ENCODE measurements at regions not wholly inside any gene's neighbourhood (a gene's known extent, or its start where the extent isn't known, plus 50 kb on each side); places are given as distances from the start of the nearest gene placed in this dataset.

DNA sequence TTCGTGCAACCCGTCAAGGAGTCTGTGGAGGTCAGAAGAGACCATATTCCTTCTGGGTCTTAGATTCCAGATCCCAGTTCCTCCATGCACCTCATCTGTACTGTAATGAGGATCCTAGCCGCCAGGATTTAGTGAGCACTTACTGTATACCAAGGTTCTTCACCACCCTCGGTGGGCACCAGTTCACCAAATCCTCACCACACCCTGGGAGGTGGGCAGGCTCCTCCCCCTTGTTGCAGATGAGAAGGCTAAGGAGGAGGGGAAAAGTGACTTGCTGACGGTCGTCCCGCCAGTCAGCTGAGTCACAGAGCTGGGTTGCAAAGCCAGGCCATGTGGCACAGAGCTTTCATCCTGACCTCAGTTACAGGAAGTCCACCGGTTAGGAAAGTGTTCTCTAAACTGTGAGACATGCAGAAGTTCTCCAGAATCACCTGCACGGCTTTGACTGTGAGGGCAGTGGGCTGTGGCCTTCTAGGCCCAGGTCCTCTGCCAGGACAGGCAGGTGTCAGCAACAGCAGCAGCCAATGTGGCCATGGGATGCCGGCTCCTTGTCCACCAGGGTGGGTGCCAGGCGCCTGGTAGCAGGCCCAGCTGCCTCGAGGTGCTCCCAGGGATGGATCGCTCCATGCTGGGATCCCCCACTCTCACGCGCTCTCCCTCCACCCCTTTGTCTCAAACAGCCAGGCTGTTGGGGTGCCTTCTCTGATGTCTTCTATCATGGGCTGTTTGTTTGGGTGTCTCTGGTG, 240.3 kb upstream of the GSE1 start:
- Mint-ChIP-seq H3K36me3 (ENCODE audit: insufficient read depth) (no peaks in the 10 kb centered on the region), H3K4me3 (ENCODE audit: low read depth) (no peak overlapping the region), H3K4me1 (ENCODE audit: low read depth) (no peaks in the 10 kb centered on the region), H3K27ac (no peak overlapping the region), H3K9me3 (ENCODE audit: low read depth) (no peaks in the 10 kb centered on the region), H3K27me3 (peaks cover 3% of the 10 kb centered on the region)
- DNase-seq (ENCODE audit: low spot score, unreplicated experiment), result no peak
- TF ChIP-seq, protein P1, sequence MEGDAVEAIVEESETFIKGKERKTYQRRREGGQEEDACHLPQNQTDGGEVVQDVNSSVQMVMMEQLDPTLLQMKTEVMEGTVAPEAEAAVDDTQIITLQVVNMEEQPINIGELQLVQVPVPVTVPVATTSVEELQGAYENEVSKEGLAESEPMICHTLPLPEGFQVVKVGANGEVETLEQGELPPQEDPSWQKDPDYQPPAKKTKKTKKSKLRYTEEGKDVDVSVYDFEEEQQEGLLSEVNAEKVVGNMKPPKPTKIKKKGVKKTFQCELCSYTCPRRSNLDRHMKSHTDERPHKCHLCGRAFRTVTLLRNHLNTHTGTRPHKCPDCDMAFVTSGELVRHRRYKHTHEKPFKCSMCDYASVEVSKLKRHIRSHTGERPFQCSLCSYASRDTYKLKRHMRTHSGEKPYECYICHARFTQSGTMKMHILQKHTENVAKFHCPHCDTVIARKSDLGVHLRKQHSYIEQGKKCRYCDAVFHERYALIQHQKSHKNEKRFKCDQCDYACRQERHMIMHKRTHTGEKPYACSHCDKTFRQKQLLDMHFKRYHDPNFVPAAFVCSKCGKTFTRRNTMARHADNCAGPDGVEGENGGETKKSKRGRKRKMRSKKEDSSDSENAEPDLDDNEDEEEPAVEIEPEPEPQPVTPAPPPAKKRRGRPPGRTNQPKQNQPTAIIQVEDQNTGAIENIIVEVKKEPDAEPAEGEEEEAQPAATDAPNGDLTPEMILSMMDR (IDR thresholded peaks at IDR 0.05; ENCODE audit: unreplicated experiment), result no peak

DNA sequence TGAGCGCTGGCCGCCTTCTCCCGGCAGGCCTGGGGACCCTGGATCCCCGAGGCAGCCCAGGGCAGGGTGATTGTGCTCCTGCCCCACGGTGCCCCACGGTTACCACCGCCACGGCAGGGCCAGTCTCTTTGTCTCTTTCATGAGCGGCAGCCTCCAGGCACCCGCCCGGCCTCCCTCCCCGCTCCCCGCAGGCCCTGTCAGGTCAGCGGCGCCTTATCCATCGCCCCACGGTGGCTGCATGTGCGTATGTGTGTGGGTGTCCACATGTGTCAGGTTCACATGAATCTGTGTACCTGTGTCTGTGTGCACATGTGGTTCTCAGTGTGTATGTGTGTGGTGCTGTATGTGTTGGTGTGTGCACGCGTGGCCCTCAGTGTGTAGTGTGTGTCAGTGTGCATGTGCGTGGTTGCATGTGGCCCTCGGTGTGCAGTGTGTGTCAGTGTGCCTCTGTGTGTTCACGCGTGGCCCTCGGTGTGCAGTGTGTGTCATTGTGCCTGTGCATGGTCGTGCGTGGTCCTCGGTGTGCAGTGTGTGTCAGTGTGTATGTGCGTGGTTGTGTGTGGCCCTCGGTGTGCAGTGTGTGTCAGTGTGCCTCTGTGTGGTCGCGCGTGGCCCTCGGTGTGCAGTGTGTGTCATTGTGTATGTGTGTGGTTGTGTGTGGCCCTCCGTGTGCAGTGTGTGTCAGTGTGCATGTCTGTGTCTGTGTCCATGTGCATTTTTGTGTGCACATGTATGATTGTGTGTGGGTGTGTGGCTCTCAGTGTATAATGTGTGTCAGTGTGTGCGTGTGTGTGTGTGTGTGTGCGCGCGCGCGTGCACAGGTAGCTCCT, 239.2 kb upstream of the GSE1 start:
- Mint-ChIP-seq H3K4me3 (ENCODE audit: low read depth) (no peak overlapping the region), H3K9me3 (ENCODE audit: low read depth) (no peaks in the 10 kb centered on the region), H3K4me1 (ENCODE audit: low read depth) (no peaks in the 10 kb centered on the region), H3K27me3 (peaks cover 2% of the 10 kb centered on the region), H3K27ac (no peak overlapping the region), H3K36me3 (ENCODE audit: insufficient read depth) (no peaks in the 10 kb centered on the region)
- no peak for DNase-seq (ENCODE audit: low spot score, unreplicated experiment)
- TF ChIP-seq, protein P1 (IDR thresholded peaks at IDR 0.05; ENCODE audit: unreplicated experiment), result no peak

DNA sequence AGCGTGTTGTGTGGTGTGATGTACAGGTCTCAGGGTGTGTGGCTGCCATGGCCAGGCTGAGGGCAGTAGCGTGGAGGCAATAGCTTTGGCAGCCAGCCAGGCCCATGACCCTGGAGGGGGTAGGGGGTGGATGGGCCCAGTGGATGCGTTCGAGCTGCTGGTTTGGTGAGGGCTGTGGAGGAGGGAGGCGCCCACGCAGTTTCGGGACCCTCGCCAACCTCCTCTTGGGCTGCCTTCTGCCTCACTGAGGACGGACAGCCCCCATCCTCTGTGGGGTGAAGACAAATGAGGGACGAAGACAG, 238.6 kb upstream of the GSE1 start:
- TF ChIP-seq, protein P1 (IDR thresholded peaks at IDR 0.05; ENCODE audit: unreplicated experiment), result no peak
- Mint-ChIP-seq H3K27ac (no peak overlapping the region), H3K4me1 (ENCODE audit: low read depth) (no peaks in the 10 kb centered on the region), H3K36me3 (ENCODE audit: insufficient read depth) (no peaks in the 10 kb centered on the region), H3K9me3 (ENCODE audit: low read depth) (no peaks in the 10 kb centered on the region), H3K4me3 (ENCODE audit: low read depth) (no peak overlapping the region), H3K27me3 (no peaks in the 10 kb centered on the region)
- DNase-seq (ENCODE audit: low spot score, unreplicated experiment), result no peak

DNA sequence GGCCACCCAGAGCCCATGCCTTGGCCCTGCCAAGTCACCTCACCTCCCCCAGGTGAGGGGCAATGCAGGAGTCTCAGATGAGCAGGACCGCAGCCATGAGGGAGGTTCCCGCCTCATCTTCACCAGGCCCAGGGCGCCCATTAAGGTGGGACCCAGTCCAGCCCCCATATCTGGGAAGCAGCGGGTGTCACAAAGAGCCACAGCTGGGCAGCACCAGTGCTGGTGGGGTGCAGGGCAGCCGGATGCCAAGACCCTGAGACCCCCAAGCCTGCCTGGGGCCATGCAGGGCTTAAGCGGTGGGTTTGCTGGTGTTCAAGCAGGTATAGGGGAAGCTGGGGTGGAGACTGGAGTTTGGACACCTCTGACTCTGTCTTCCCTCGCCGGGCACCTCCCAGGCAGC, 237.8 kb upstream of the GSE1 start:
- Mint-ChIP-seq H3K9me3 (ENCODE audit: low read depth) (no peaks in the 10 kb centered on the region), H3K27me3 (no peaks in the 10 kb centered on the region), H3K36me3 (ENCODE audit: insufficient read depth) (no peaks in the 10 kb centered on the region), H3K27ac (no peak overlapping the region), H3K4me3 (ENCODE audit: low read depth) (no peak overlapping the region), H3K4me1 (ENCODE audit: low read depth) (peaks cover 1% of the 10 kb centered on the region)
- DNase-seq (ENCODE audit: low spot score, unreplicated experiment), result no peak
- TF ChIP-seq, protein P1 (IDR thresholded peaks at IDR 0.05; ENCODE audit: unreplicated experiment), result no peak

DNA sequence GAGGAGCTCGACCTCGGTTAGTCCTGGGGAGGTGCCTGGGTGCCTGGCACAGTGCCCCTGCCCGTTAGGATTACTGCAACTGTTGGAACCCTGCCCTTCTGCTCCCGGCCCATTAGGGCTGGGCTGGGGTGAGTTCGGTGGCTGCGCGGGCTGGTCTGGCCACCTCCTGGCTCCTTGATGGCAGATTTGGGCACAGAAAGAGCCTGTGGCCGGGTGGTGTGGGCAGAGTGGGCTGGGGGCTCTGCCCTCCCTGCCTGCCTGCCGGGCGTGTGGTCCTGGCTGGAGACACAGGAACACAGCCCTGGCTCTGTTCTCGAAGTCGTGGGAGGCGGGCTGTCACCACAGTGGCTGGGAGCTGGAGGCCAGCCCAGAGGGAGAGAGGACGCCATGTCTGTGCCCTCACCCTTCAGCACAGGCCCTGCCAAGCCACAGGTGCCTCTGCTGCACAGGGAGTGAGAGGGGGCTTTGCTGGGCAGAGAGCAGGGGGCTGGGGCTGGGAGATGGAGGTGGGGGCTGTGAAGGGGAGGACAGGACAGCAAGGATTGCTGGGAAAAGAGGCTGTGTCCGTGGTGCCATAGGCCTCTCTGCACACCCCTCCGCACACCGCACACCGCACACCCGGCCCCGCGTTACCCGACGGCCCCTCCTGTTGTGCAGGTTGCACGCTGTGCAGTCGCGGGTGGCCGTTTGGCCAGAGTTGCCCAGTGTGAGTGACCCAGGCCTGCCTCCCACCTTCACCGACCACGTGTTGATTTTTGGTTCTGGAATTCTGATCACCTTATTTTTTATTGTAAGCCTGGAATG, 236.6 kb upstream of the GSE1 start:
- H3K9me3 Mint-ChIP-seq (ENCODE audit: low read depth), result no peaks in the 10 kb centered on the region

More for the DNA sequence above, 236.6 kb upstream of the GSE1 start:
- Mint-ChIP-seq H3K36me3 (ENCODE audit: insufficient read depth) (no peaks in the 10 kb centered on the region), H3K27me3 (peaks cover 4% of the 10 kb centered on the region), H3K27ac (no peak overlapping the region), H3K4me3 (ENCODE audit: low read depth) (no peak overlapping the region), H3K4me1 (ENCODE audit: low read depth) (peaks cover 6% of the 10 kb centered on the region)
- TF ChIP-seq, protein P1 (IDR thresholded peaks at IDR 0.05; ENCODE audit: unreplicated experiment), result no peak
- DNase-seq (ENCODE audit: low spot score, unreplicated experiment), result no peak
